AG09319 (cell line): ENCODE measurements at regions not wholly inside any gene's neighbourhood (a gene's known extent, or its start where the extent isn't known, plus 50 kb on each side); places are given as distances from the start of the nearest gene placed in this dataset.

ENCODE experiments used
- DNase-seq: peaks from one replicate; pipeline ENCODE4 v3.0.0-alpha.2; 2010; ENCODE audit warnings: low read depth; ENCODE audit errors: extremely low read depth
- CTCF ChIP-seq: IDR thresholded peaks from 2 replicates; pipeline ENCODE4 v1.5.1; 2011; ENCODE audit warnings: low read depth, mild to moderate bottlenecking, inconsistent platforms, low read length, moderate library complexity

- no peak for TF ChIP-seq CTCF
- DNase-seq = no peak
Observed at GRCh38 chr3:116871905-116872304, 162.3 kb downstream of the TUSC7 start.

- DNase-seq = no peak
- no peak for TF ChIP-seq CTCF
Observed at GRCh38 chr3:116872688-116873087, 163.1 kb downstream of the TUSC7 start.

- no peak for DNase-seq
- no peak for TF ChIP-seq CTCF
Observed at GRCh38 chr3:116873142-116873541, 163.6 kb downstream of the TUSC7 start.

GRCh38 chr3:116877968-116878367 is 168.4 kb downstream of the TUSC7 start:
- no peak for TF ChIP-seq CTCF
- DNase-seq = no peak

GRCh38 chr3:116886202-116886893 is 176.8 kb downstream of the TUSC7 start:
- no peak for DNase-seq
- no peak for TF ChIP-seq CTCF

- no peak for DNase-seq
- TF ChIP-seq CTCF = no peak
Observed at GRCh38 chr3:116896116-116896515, 186.5 kb downstream of the TUSC7 start.

- TF ChIP-seq CTCF = no peak
- no peak for DNase-seq
Observed at GRCh38 chr3:116897382-116897781, 187.8 kb downstream of the TUSC7 start.
